Neural cell (in vitro differentiated cells): ENCODE measurements at regions not wholly inside any gene's neighbourhood (a gene's known extent, or its start where the extent isn't known, plus 50 kb on each side); places are given as distances from the start of the nearest gene placed in this dataset.

ENCODE experiments used
- H2AFZ ChIP-seq: fragments of 200-600, 300-800 bp; sonication (generic), shearing (Covaris generic); 2 replicates; pipeline ENCODE4 v1.6.0; 2014; ENCODE audit warnings: low read depth, mild to moderate bottlenecking, antibody characterized with exemption, low read length, moderate library complexity
- H3F3A ChIP-seq: fragments of 200-600 bp; shearing (Covaris generic); 2 replicates; pipeline ENCODE4 v1.6.1; 2016; ENCODE audit warnings: mild to moderate bottlenecking, moderate library complexity, mixed read lengths, antibody characterized with exemption, low read length; ENCODE audit not compliant: insufficient read depth, poor library complexity, severe bottlenecking
- H3K27ac ChIP-seq: fragments of 200-600, 300-800 bp; sonication (generic), shearing (Covaris generic); 2 replicates; pipeline ENCODE4 v1.5.1; 2014; ENCODE audit warnings: mild to moderate bottlenecking, low read length, moderate library complexity
- H3K27me3 ChIP-seq: fragments of 300-800, 200-600 bp; sonication (generic), shearing (Covaris generic); 2 replicates; pipeline ENCODE4 v1.6.0; 2014; ENCODE audit warnings: mild to moderate bottlenecking, low read depth, low read length, moderate library complexity; ENCODE audit not compliant: insufficient read depth
- H3K36me3 ChIP-seq: fragments of 300-800, 200-600 bp; sonication (generic), shearing (Covaris generic); 2 replicates; pipeline ENCODE4 v1.5.1; 2014; ENCODE audit warnings: mild to moderate bottlenecking, antibody characterized with exemption, low read length, moderate library complexity; ENCODE audit not compliant: insufficient read depth
- H3K4me2 ChIP-seq: fragments of 300-800, 200-600 bp; sonication (generic), shearing (Covaris generic); 2 replicates; pipeline ENCODE4 v1.6.0; 2014; ENCODE audit warnings: mild to moderate bottlenecking, low read length
- H3K4me3 ChIP-seq: fragments of 300-800, 200-600 bp; sonication (generic), shearing (Covaris generic); 2 replicates; pipeline ENCODE4 v1.5.1; 2014; ENCODE audit warnings: mild to moderate bottlenecking, low read length, moderate library complexity
- H3K79me2 ChIP-seq: fragments of 200-600 bp; shearing (Covaris generic); replicated peaks from 2 replicates; pipeline ENCODE4 v1.6.0; 2014; ENCODE audit warnings: mild to moderate bottlenecking, low read length, moderate library complexity; ENCODE audit not compliant: insufficient read depth
- H3K9ac ChIP-seq: fragments of 300-800, 200-600 bp; sonication (generic), shearing (Covaris generic); 2 replicates; pipeline ENCODE4 v1.6.1; 2016; ENCODE audit warnings: mild to moderate bottlenecking, low read length, mixed read lengths
- H3K9me2 ChIP-seq: fragments of 200-600 bp; shearing (Covaris generic); 2 replicates; pipeline ENCODE4 v1.6.1; 2016; ENCODE audit warnings: mild to moderate bottlenecking, low read length, mixed read lengths; ENCODE audit not compliant: insufficient read depth
- H3K9me3 ChIP-seq: fragments of 200-600, 300-800 bp; sonication (generic), shearing (Covaris generic); 2 replicates; pipeline ENCODE4 v1.6.1; 2016; ENCODE audit warnings: mild to moderate bottlenecking, mixed run types, low read length, moderate library complexity, mixed read lengths
- H4K20me1 ChIP-seq: fragments of 200-600 bp; shearing (Covaris generic); 2 replicates; pipeline ENCODE4 v1.6.1; 2016; ENCODE audit warnings: mild to moderate bottlenecking, mixed run types; ENCODE audit not compliant: insufficient read depth
- CTCF ChIP-seq: fragments of 450-650 bp; IDR thresholded peaks from 2 replicates; pipeline ENCODE4 v1.5.1; 2014; ENCODE audit warnings: antibody characterized with exemption, mild to moderate bottlenecking, moderate library complexity; ENCODE audit not compliant: poor library complexity, severe bottlenecking
- EP300 ChIP-seq: fragments of 450-650 bp; conservative IDR thresholded peaks from 2 replicates; pipeline ENCODE4 v1.6.1; 2014; ENCODE audit warnings: antibody characterized with exemption, mild to moderate bottlenecking, moderate library complexity; ENCODE audit not compliant: poor library complexity, severe bottlenecking
- EZH2 ChIP-seq: fragments of 200-600, 300-800 bp; shearing (Covaris generic), sonication (generic); IDR thresholded peaks from 2 replicates; pipeline ENCODE4 v1.6.1; 2014; ENCODE audit warnings: antibody characterized with exemption, low read length, borderline replicate concordance, mild to moderate bottlenecking; ENCODE audit not compliant: insufficient read depth, poor library complexity, severe bottlenecking
- MXI1 ChIP-seq: fragments of 450-650 bp; conservative IDR thresholded peaks from 2 replicates; pipeline ENCODE4 v1.6.1; 2014; ENCODE audit warnings: antibody characterized with exemption, mild to moderate bottlenecking; ENCODE audit not compliant: poor library complexity, severe bottlenecking
- POLR2AphosphoS5 ChIP-seq: IDR thresholded peaks from 2 replicates; pipeline ENCODE4 v1.6.1; 2012
- RAD21 ChIP-seq: fragments of 450-650 bp; conservative IDR thresholded peaks from 2 replicates; pipeline ENCODE4 v1.6.1; 2014; ENCODE audit warnings: antibody characterized with exemption, mild to moderate bottlenecking, moderate library complexity
- REST ChIP-seq: IDR thresholded peaks from 2 replicates; pipeline ENCODE4 v1.6.1; 2012; ENCODE audit warnings: borderline replicate concordance
- SMC3 ChIP-seq: fragments of 450-650 bp; conservative IDR thresholded peaks from 2 replicates; pipeline ENCODE4 v1.6.1; 2014; ENCODE audit warnings: antibody characterized with exemption, mild to moderate bottlenecking, moderate library complexity; ENCODE audit not compliant: poor library complexity
- TAF1 ChIP-seq: IDR thresholded peaks from 2 replicates; pipeline ENCODE4 v1.6.1; 2012; ENCODE audit warnings: low read depth

GRCh38 chr9:81819155-81819554 is 109.1 kb upstream of the SPATA31D4 start:
- no peak overlapping the region for H3K4me2 ChIP-seq
- H3K4me3 ChIP-seq = no peak overlapping the region
- no peaks in the 10 kb centered on the region for H3K36me3 ChIP-seq
- H3K9me2 ChIP-seq = no peaks in the 10 kb centered on the region
- peaks cover 17% of the 10 kb centered on the region for H3K27me3 ChIP-seq
- H3K79me2 ChIP-seq = no peaks in the 10 kb centered on the region
- H3K9me3 ChIP-seq = no peaks in the 10 kb centered on the region
- no peak overlapping the region for H3K27ac ChIP-seq
- TF ChIP-seq TAF1 (no peak), EP300 (no peak), SMC3 (no peak), POLR2AphosphoS5 (no peak), MXI1 (no peak), REST (no peak), CTCF (no peak), RAD21 (no peak), EZH2 (no peak)
- no peaks in the 10 kb centered on the region for H3F3A ChIP-seq
- H4K20me1 ChIP-seq = no peaks in the 10 kb centered on the region
- H3K9ac ChIP-seq = no peak overlapping the region
- no peak overlapping the region for H2AFZ ChIP-seq

- H3K9me3 ChIP-seq = no peaks in the 10 kb centered on the region
- no peaks in the 10 kb centered on the region for H3K9me2 ChIP-seq
- TF ChIP-seq SMC3 (no peak), MXI1 (no peak), RAD21 (no peak), TAF1 (no peak), REST (no peak), CTCF (no peak)
- no peak overlapping the region for H3K27ac ChIP-seq
- H3K36me3 ChIP-seq = no peaks in the 10 kb centered on the region
- no peak overlapping the region for H3K4me2 ChIP-seq
- H3K27me3 ChIP-seq = peaks cover 17% of the 10 kb centered on the region
- no peak overlapping the region for H3K9ac ChIP-seq
- no peaks in the 10 kb centered on the region for H4K20me1 ChIP-seq
- no peaks in the 10 kb centered on the region for H3F3A ChIP-seq
- H3K4me3 ChIP-seq = no peak overlapping the region
- H3K79me2 ChIP-seq = no peaks in the 10 kb centered on the region
- no peak overlapping the region for H2AFZ ChIP-seq
Measured at GRCh38 chr9:81819859-81820546, 108.2 kb upstream of the SPATA31D4 start.
